ENCODE measurements at regions not wholly inside any gene's neighbourhood (a gene's known extent, or its start where the extent isn't known, plus 50 kb on each side); places are given as distances from the start of the nearest gene placed in this dataset.
"Not testable (repeated sequence)": the region's sequence is repeated elsewhere in the genome, so short reads cannot be mapped to it uniquely, and the experiment has no call there.

GRCh38 chr2:171266102-171266501, 105.4 kb upstream of the TLK1 start:
- no peak overlapping the region for H3K4me2 ChIP-seq (ENCODE audit: low read length)
- H4K5ac ChIP-seq (ENCODE audit: low read length): no peak overlapping the region
- peak overlapping the region; percentile 59 for H2BK15ac ChIP-seq (replicated peaks; ENCODE audit: low read depth)
- no peak overlapping the region for H2BK120ac ChIP-seq (ENCODE audit: low read depth, low read length)
- WGBS (ENCODE audit: extremely low coverage, insufficient coverage, low lambda C conversion rate): no CpG with 5 or more reads among the region's 6 CpGs
- no peak overlapping the region for H3K4ac ChIP-seq (ENCODE audit: low read depth, low read length)
- no peaks in the 10 kb centered on the region for H3K27me3 ChIP-seq (ENCODE audit: insufficient read depth, low read length, poor library complexity)
- no peaks in the 10 kb centered on the region for H3K36me3 ChIP-seq (ENCODE audit: control insufficient read depth, insufficient read depth, low read length)
- H3K18ac ChIP-seq (ENCODE audit: low read length): peak overlapping the region; percentile 16
- H2BK5ac ChIP-seq (ENCODE audit: low read length): no peak overlapping the region
- peaks cover 7% of the 10 kb centered on the region for H3K4me1 ChIP-seq (ENCODE audit: control insufficient read depth, low read depth, low read length)
- no peak overlapping the region for H2AK5ac ChIP-seq (ENCODE audit: low read length)
- no peaks in the 10 kb centered on the region for H3K79me2 ChIP-seq (ENCODE audit: control insufficient read depth, insufficient read depth, low read length)
- no peak overlapping the region for H3K27ac ChIP-seq (ENCODE audit: low read depth, low read length)
- H3K4me3 ChIP-seq (ENCODE audit: low read length): no peak overlapping the region
- H3K23ac ChIP-seq (ENCODE audit: low read length): no peak overlapping the region
- no peaks in the 10 kb centered on the region for H3K79me1 ChIP-seq (ENCODE audit: low read length)
- no peak overlapping the region for H4K8ac ChIP-seq (ENCODE audit: low read depth, low read length)
- no peak overlapping the region for H3K56ac ChIP-seq (ENCODE audit: low read length)
- DNase-seq: no peak
- H3K9ac ChIP-seq (ENCODE audit: low read length): no peak overlapping the region

- H3K4me3 ChIP-seq (ENCODE audit: low read length); H2AK5ac ChIP-seq (ENCODE audit: low read length); H3K4me1 ChIP-seq (ENCODE audit: control insufficient read depth, low read depth, low read length); H3K9ac ChIP-seq (ENCODE audit: low read length); H3K4me2 ChIP-seq (ENCODE audit: low read length); H3K27me3 ChIP-seq (ENCODE audit: insufficient read depth, low read length, poor library complexity); H3K79me1 ChIP-seq (ENCODE audit: low read length); H4K8ac ChIP-seq (ENCODE audit: low read depth, low read length); H3K79me2 ChIP-seq (ENCODE audit: control insufficient read depth, insufficient read depth, low read length); H4K5ac ChIP-seq (ENCODE audit: low read length); H3K23ac ChIP-seq (ENCODE audit: low read length); H2BK120ac ChIP-seq (ENCODE audit: low read depth, low read length); H3K36me3 ChIP-seq (ENCODE audit: control insufficient read depth, insufficient read depth, low read length); H2BK15ac ChIP-seq (replicated peaks; ENCODE audit: low read depth): not testable (repeated sequence)
- peak overlapping the region; percentile 19 for H3K56ac ChIP-seq (ENCODE audit: low read length)
- no CpG with 5 or more reads among the region's 2 CpGs for WGBS (ENCODE audit: extremely low coverage, insufficient coverage, low lambda C conversion rate)
- H3K18ac ChIP-seq (ENCODE audit: low read length): peak overlapping the region; percentile 78
- H2BK5ac ChIP-seq (ENCODE audit: low read length): peak overlapping the region; percentile 11
- H3K4ac ChIP-seq (ENCODE audit: low read depth, low read length): peak overlapping the region; percentile 86
- H3K27ac ChIP-seq (ENCODE audit: low read depth, low read length): peak overlapping the region; percentile 4
- peak; percentile 32 for DNase-seq
Measured at GRCh38 chr2:171261529-171261928, 100.8 kb upstream of the TLK1 start.

GRCh38 chr2:171260471-171261424, 100.1 kb upstream of the TLK1 start:
- H2BK120ac ChIP-seq (ENCODE audit: low read depth, low read length): peak overlapping the region; percentile 98
- no peaks in the 10 kb centered on the region for H3K27me3 ChIP-seq (ENCODE audit: insufficient read depth, low read length, poor library complexity)
- peaks cover 2% of the 10 kb centered on the region for H3K4me1 ChIP-seq (ENCODE audit: control insufficient read depth, low read depth, low read length)
- no peak overlapping the region for H4K5ac ChIP-seq (ENCODE audit: low read length)
- H3K56ac ChIP-seq (ENCODE audit: low read length): peak overlapping the region; percentile 22
- no peaks in the 10 kb centered on the region for H3K79me1 ChIP-seq (ENCODE audit: low read length)
- no peak overlapping the region for H3K4me2 ChIP-seq (ENCODE audit: low read length)
- H3K4me3 ChIP-seq (ENCODE audit: low read length): no peak overlapping the region
- H3K23ac ChIP-seq (ENCODE audit: low read length): no peak overlapping the region
- WGBS (ENCODE audit: extremely low coverage, insufficient coverage, low lambda C conversion rate): no CpG with 5 or more reads among the region's 6 CpGs
- H3K4ac ChIP-seq (ENCODE audit: low read depth, low read length): peak overlapping the region; percentile 86
- peak; percentile 97 for DNase-seq
- H4K8ac ChIP-seq (ENCODE audit: low read depth, low read length): no peak overlapping the region
- H2AK5ac ChIP-seq (ENCODE audit: low read length): no peak overlapping the region
- no peak overlapping the region for H3K9ac ChIP-seq (ENCODE audit: low read length)
- H3K79me2 ChIP-seq (ENCODE audit: control insufficient read depth, insufficient read depth, low read length): no peaks in the 10 kb centered on the region
- peak overlapping the region; percentile 85 for H2BK15ac ChIP-seq (replicated peaks; ENCODE audit: low read depth)
- H3K18ac ChIP-seq (ENCODE audit: low read length): peak overlapping the region; percentile 92
- H3K36me3 ChIP-seq (ENCODE audit: control insufficient read depth, insufficient read depth, low read length): no peaks in the 10 kb centered on the region
- peak overlapping the region; percentile 91 for H3K27ac ChIP-seq (ENCODE audit: low read depth, low read length)
- H2BK5ac ChIP-seq (ENCODE audit: low read length): peak overlapping the region; percentile 7

DNA sequence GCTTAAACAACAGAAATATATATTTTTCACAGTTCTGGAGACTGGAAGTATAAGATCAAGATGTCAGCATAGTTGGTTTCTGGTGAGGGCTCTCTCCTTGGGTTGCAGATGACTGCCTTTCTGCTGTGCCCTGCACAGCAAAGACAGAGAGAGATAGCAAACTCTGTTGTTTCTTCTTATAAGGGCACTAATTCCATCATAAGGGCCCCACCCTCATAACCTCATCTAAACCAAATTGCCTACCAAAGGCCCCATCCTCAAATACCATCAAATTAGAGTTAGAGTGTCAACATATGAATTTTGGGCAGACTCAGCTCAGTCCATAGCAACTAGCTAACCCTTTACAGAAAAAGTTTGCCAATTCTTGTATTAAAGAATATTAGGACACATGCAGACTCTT, 94.0 kb upstream of the TLK1 start:
- no peak overlapping the region for H3K56ac ChIP-seq (ENCODE audit: low read length)
- H3K4me1 ChIP-seq (ENCODE audit: control insufficient read depth, low read depth, low read length): no peaks in the 10 kb centered on the region
- no peaks in the 10 kb centered on the region for H3K79me2 ChIP-seq (ENCODE audit: control insufficient read depth, insufficient read depth, low read length)
- H2BK120ac ChIP-seq (ENCODE audit: low read depth, low read length): no peak overlapping the region
- no peaks in the 10 kb centered on the region for H3K79me1 ChIP-seq (ENCODE audit: low read length)
- H2BK5ac ChIP-seq (ENCODE audit: low read length): no peak overlapping the region
- H2AK5ac ChIP-seq (ENCODE audit: low read length): no peak overlapping the region
- H4K8ac ChIP-seq (ENCODE audit: low read depth, low read length): no peak overlapping the region
- H4K5ac ChIP-seq (ENCODE audit: low read length): no peak overlapping the region
- H3K27me3 ChIP-seq (ENCODE audit: insufficient read depth, low read length, poor library complexity): no peaks in the 10 kb centered on the region
- no peak overlapping the region for H3K4ac ChIP-seq (ENCODE audit: low read depth, low read length)
- no peak overlapping the region for H3K23ac ChIP-seq (ENCODE audit: low read length)
- no peak overlapping the region for H3K4me3 ChIP-seq (ENCODE audit: low read length)
- no peak overlapping the region for H3K27ac ChIP-seq (ENCODE audit: low read depth, low read length)
- H3K36me3 ChIP-seq (ENCODE audit: control insufficient read depth, insufficient read depth, low read length): no peaks in the 10 kb centered on the region
- no peak overlapping the region for H3K9ac ChIP-seq (ENCODE audit: low read length)
- no peak overlapping the region for H3K18ac ChIP-seq (ENCODE audit: low read length)
- no peak overlapping the region for H3K4me2 ChIP-seq (ENCODE audit: low read length)
- H2BK15ac ChIP-seq (replicated peaks; ENCODE audit: low read depth): no peak overlapping the region
- DNase-seq: no peak

GRCh38 chr2:171253900-171254650, 93.4 kb upstream of the TLK1 start:
- no CpG with 5 or more reads among the region's 2 CpGs for WGBS (ENCODE audit: extremely low coverage, insufficient coverage, low lambda C conversion rate)
- H3K56ac ChIP-seq (ENCODE audit: low read length): no peak overlapping the region
- H2BK15ac ChIP-seq (replicated peaks; ENCODE audit: low read depth): no peak overlapping the region
- H4K5ac ChIP-seq (ENCODE audit: low read length): no peak overlapping the region
- no peak overlapping the region for H3K18ac ChIP-seq (ENCODE audit: low read length)
- no peaks in the 10 kb centered on the region for H3K79me2 ChIP-seq (ENCODE audit: control insufficient read depth, insufficient read depth, low read length)
- H3K23ac ChIP-seq (ENCODE audit: low read length): no peak overlapping the region
- no peaks in the 10 kb centered on the region for H3K4me1 ChIP-seq (ENCODE audit: control insufficient read depth, low read depth, low read length)
- H3K79me1 ChIP-seq (ENCODE audit: low read length): no peaks in the 10 kb centered on the region
- no peak overlapping the region for H3K27ac ChIP-seq (ENCODE audit: low read depth, low read length)
- no peak overlapping the region for H4K8ac ChIP-seq (ENCODE audit: low read depth, low read length)
- no peak overlapping the region for H3K4me3 ChIP-seq (ENCODE audit: low read length)
- H2BK5ac ChIP-seq (ENCODE audit: low read length): no peak overlapping the region
- H3K9ac ChIP-seq (ENCODE audit: low read length): no peak overlapping the region
- H3K27me3 ChIP-seq (ENCODE audit: insufficient read depth, low read length, poor library complexity): no peaks in the 10 kb centered on the region
- no peak overlapping the region for H3K4me2 ChIP-seq (ENCODE audit: low read length)
- no peak overlapping the region for H3K4ac ChIP-seq (ENCODE audit: low read depth, low read length)
- H2AK5ac ChIP-seq (ENCODE audit: low read length): no peak overlapping the region
- H2BK120ac ChIP-seq (ENCODE audit: low read depth, low read length): no peak overlapping the region
- DNase-seq: no peak
- H3K36me3 ChIP-seq (ENCODE audit: control insufficient read depth, insufficient read depth, low read length): no peaks in the 10 kb centered on the region

All from mesendoderm (in vitro differentiated cells).